Neural crest cell (in vitro differentiated cells): ENCODE measurements at regions not wholly inside any gene's neighbourhood (a gene's known extent, or its start where the extent isn't known, plus 50 kb on each side); places are given as distances from the start of the nearest gene placed in this dataset.

Experiments
- DNase-seq: peaks from one replicate; pipeline ENCODE4 v3.0.0; 2021; ENCODE audit warnings: low read depth, mixed read lengths, low spot score
- H3K27ac Mint-ChIP-seq: one replicate; pipeline ENCODE4 v1.8.0; 2021; ENCODE audit warnings: mild to moderate bottlenecking, mixed read lengths; ENCODE audit not compliant: unreplicated experiment
- H3K27me3 Mint-ChIP-seq: 2 replicates; pipeline ENCODE4 v1.8.0; 2021; ENCODE audit warnings: low read depth, mild to moderate bottlenecking, mixed read lengths
- H3K36me3 Mint-ChIP-seq: 2 replicates; pipeline ENCODE4 v1.8.0; 2021; ENCODE audit warnings: low read depth, mild to moderate bottlenecking, mixed read lengths
- H3K4me1 Mint-ChIP-seq: 2 replicates; pipeline ENCODE4 v1.8.0; 2021; ENCODE audit warnings: mixed read lengths
- H3K4me3 Mint-ChIP-seq: one replicate; pipeline ENCODE4 v1.8.0; 2021; ENCODE audit warnings: mild to moderate bottlenecking, mixed read lengths
- H3K9me3 Mint-ChIP-seq: 2 replicates; pipeline ENCODE4 v1.8.0; 2021; ENCODE audit warnings: mixed read lengths
- TF ChIP-seq, protein P1 (sequence below): fragments of 200-600 bp; sonication (generic); conservative IDR thresholded peaks from 2 replicates; pipeline ENCODE4 v1.5.0; 2021; ENCODE audit warnings: antibody characterized with exemption, mild to moderate bottlenecking

DNA sequence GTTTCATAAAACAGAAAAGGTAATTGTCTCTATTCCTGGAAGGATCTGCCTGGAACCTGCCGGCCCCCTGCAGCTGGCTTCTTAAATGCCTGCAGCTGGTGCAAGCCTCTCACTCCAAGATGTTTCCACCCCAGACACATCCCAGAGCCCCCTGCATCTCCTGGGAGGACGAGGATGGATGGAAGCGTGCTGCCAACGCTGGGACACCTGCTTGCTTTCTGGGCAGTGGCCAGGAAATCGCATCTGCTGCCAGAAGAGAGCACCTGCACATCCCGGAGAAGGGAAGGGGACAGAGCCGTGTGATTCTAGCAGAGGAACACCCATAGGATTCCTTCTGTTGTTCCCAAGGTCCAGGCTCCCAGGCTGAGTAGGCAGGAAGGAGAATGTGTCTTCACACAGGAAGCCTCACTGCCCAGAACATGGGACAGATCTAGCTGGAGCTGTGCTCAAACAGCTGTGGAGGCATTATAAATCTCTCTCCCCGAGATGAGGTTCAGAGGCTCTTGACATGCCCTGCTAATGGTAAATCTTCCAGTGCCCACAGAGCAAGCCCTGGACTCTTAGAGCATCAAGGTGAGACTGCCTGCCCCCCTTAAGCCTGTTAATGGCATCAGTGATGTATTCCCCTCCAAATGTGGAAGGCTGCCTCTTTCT is 138.8 kb upstream of the MAP1LC3B2 start:
- Mint-ChIP-seq H3K9me3 (peaks cover 5% of the 10 kb centered on the region), H3K27ac (no peak overlapping the region), H3K27me3 (no peaks in the 10 kb centered on the region), H3K4me1 (no peaks in the 10 kb centered on the region), H3K4me3 (no peak overlapping the region), H3K36me3 (peaks cover 5% of the 10 kb centered on the region)
- TF ChIP-seq, protein P1, sequence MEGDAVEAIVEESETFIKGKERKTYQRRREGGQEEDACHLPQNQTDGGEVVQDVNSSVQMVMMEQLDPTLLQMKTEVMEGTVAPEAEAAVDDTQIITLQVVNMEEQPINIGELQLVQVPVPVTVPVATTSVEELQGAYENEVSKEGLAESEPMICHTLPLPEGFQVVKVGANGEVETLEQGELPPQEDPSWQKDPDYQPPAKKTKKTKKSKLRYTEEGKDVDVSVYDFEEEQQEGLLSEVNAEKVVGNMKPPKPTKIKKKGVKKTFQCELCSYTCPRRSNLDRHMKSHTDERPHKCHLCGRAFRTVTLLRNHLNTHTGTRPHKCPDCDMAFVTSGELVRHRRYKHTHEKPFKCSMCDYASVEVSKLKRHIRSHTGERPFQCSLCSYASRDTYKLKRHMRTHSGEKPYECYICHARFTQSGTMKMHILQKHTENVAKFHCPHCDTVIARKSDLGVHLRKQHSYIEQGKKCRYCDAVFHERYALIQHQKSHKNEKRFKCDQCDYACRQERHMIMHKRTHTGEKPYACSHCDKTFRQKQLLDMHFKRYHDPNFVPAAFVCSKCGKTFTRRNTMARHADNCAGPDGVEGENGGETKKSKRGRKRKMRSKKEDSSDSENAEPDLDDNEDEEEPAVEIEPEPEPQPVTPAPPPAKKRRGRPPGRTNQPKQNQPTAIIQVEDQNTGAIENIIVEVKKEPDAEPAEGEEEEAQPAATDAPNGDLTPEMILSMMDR, result no peak
- no peak for DNase-seq

DNA sequence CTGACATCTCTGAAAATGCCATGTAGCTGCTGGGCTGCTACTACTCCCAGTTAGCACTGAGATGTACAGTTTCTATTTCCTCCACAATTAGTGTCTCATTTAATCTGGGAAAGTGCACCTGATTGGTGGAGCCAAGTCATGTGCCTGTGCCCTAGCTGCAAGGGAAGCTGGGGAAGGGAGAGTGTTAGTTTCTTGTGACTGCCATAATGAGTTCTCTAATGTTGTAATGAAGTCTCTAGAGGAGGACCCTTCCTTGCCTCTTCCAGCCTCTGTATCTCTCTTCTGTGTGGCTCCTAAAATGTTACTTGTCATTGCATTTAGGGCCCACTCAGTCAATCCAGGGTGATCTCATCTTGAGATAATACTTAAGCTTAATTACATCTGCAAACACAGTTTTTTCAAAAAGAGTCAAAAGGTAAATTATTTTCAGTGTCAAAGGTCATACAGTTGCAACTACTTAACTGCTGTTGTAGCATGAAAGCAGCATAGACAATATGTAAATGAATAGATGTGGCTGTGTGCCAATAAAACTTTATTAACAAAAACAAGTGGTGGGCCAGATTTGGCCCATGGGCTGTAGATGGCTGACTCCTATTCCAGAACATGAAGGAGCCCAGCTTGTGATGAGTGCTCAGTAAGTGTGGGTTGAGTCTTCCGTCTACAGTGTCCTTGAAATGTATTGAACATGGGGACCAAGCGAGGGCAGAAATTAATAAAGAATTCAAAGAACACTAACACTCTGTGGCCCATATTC is 137.2 kb upstream of the MAP1LC3B2 start:
- H3K9me3 Mint-ChIP-seq, result peaks cover 5% of the 10 kb centered on the region
- H3K36me3 Mint-ChIP-seq, result peaks cover 5% of the 10 kb centered on the region
- DNase-seq, result no peak

DNA sequence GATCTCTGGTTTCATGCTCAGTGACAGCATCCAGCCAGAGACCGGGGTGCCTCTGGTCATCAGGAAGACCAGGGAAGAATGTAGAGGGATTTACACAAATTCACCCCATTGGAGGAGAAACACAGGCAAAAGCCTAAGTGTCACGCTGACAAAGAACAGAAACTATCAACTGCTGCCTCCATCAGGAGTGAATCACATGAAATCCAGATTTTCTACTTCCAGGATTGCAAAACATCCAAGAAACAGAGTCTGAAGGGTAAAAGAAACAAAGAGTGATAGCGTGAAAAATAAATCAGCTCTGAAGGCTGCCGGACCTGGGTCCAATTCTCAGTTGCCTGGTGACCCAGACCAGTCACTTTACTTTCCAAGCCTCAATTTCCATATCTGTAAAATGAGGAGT is 136.1 kb upstream of the MAP1LC3B2 start:
- Mint-ChIP-seq H3K36me3 (peaks cover 5% of the 10 kb centered on the region), H3K9me3 (peaks cover 5% of the 10 kb centered on the region), H3K27me3 (peaks cover 2% of the 10 kb centered on the region), H3K27ac (no peak overlapping the region), H3K4me1 (peaks cover 20% of the 10 kb centered on the region), H3K4me3 (no peak overlapping the region)
- TF ChIP-seq, protein P1, result no peak
- no peak for DNase-seq

More for the DNA sequence above, 137.2 kb upstream of the MAP1LC3B2 start:
- no peak overlapping the region for H3K4me3 Mint-ChIP-seq
- TF ChIP-seq, protein P1, result no peak
- no peak overlapping the region for H3K27ac Mint-ChIP-seq
- H3K4me1 Mint-ChIP-seq, result peaks cover 9% of the 10 kb centered on the region
- H3K27me3 Mint-ChIP-seq, result no peaks in the 10 kb centered on the region

DNA sequence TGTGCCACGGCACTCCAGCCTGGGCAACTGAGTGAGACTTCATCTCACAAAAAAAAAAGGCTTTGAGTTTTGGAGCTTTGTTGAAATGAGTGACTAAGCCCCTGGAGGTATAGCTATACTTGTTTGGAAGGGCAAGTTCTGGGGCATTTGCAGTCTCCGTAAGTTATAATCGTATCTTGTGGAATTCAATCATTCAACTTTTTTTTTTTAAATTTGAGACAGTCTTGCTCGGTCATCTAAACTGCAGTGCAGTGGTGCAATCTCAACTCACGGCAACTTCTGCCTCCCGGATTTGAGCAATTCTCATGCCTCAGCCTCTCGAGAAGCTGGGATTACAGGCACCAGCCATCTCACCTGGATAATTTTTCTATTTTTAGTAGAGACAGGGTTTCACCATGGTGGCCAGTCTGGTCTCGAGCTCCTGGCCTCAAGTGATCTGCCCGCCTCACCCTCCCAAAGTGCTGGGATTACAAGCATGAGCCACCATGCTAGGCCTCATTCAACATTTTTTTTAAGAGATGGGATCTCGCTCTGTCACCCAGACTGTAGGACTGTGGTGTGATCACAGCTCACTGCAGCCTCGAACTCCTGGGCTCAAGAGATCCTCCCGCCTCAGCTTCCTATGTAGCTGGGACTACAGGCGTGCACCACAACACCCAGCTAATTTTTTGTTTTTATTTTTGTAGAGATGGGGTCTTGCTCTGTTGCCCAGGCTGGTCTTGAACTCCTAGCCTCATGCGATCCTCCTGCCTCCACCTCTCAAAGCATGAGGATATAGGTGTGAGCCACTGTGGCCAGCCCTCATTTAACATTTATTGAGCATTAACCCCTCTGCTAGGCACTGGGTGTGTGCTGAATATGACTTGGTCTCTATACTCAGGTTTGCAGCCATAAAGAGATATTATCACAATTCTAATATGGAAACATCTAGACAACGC is 133.7 kb upstream of the MAP1LC3B2 start:
- TF ChIP-seq, protein P1, result no peak
- DNase-seq, result no peak
- H3K4me1 Mint-ChIP-seq, result peaks cover 20% of the 10 kb centered on the region
- peaks cover 5% of the 10 kb centered on the region for H3K36me3 Mint-ChIP-seq
- peaks cover 2% of the 10 kb centered on the region for H3K27me3 Mint-ChIP-seq
- H3K27ac Mint-ChIP-seq, result no peak overlapping the region
- no peak overlapping the region for H3K4me3 Mint-ChIP-seq
- peaks cover 5% of the 10 kb centered on the region for H3K9me3 Mint-ChIP-seq

DNA sequence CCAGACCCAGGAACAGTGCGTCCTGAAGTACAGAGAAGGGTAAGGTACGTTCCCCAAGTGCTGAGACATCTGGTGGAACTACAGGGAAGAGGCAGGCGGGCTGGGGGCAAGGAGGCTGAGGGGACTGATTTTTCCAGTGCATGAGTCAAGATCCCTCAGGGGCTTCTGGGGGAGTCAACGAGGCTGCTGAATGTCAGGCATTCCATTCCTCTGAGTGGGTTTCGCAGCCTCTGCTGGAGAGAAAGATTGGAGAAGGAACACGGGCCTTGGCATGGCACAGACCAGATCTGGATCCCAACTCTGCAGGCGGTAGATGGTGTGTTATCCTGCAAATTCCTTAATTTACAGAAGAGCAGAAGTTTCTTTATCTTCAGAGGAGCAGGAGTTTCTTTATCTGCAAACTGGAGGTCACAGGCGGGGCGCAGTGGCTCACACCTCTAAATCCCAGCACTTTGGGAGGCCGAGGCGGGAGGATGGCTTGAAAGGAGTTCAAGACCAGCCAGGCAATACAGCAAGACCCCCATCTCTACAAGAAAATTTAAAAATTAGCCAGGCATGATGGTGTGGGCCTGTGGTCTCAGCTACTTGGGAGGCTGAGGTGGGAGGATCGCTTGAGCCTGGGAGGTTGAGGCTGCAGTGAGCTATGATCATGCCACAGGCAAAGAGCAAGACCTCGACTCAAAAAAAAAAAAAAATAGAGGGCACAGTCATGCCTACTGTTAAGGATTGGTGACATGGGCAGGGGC is 132.6 kb upstream of the MAP1LC3B2 start:
- Mint-ChIP-seq H3K27me3 (peaks cover 2% of the 10 kb centered on the region), H3K36me3 (peaks cover 5% of the 10 kb centered on the region), H3K4me1 (peaks cover 25% of the 10 kb centered on the region), H3K9me3 (peaks cover 5% of the 10 kb centered on the region), H3K27ac (no peak overlapping the region), H3K4me3 (no peak overlapping the region)
- TF ChIP-seq, protein P1, result peak; percentile 29
- DNase-seq, result no peak
